ENCODE measurements at regions not wholly inside any gene's neighbourhood (a gene's known extent, or its start where the extent isn't known, plus 50 kb on each side); places are given as distances from the start of the nearest gene placed in this dataset.

DNA sequence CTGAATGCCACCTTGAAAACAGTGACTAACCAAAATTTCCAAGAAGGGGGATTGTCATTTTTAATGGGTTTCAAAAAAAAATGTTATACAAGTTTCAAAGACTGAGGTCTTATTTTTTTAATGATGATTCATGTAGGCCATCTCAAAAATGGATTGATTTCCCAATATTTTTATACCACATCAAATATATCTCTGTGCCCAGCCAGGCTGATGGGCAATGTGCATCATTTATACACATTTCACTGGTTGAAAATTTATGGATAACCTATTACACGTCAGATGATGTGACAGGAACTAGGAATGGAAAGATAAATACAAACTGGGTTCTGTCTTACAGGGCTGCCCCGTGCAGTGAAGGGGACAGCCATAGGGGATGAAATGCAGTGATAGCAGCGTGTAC is 112.7 kb upstream of the TMPO start:
- TF ChIP-seq CTCF (conservative IDR thresholded peaks at IDR 0.05; ENCODE audit: low read length) (no peak), EZH2phosphoT487 (IDR thresholded peaks at IDR 0.05; ENCODE audit: borderline replicate concordance, low read depth, low read length) (no peak)
